ENCODE measurements at regions not wholly inside any gene's neighbourhood (a gene's known extent, or its start where the extent isn't known, plus 50 kb on each side); places are given as distances from the start of the nearest gene placed in this dataset.

- Histone ChIP-seq H3K4me2 (ENCODE audit: insufficient read depth, low read length) (no peak overlapping the region), H3K9me3 (replicated peaks; ENCODE audit: control insufficient read depth, insufficient read depth, low read length) (no peaks in the 10 kb centered on the region), H3K9me1 (replicated peaks; ENCODE audit: control insufficient read depth, extremely low read depth, insufficient read depth, low read length) (no peaks in the 10 kb centered on the region), H3K4me1 (ENCODE audit: control insufficient read depth, extremely low read depth, insufficient read depth, low read length) (peaks cover 11% of the 10 kb centered on the region), H2AFZ (ENCODE audit: low read depth, low read length) (no peak overlapping the region), H4K20me1 (replicated peaks; ENCODE audit: control insufficient read depth, extremely low read depth, insufficient read depth, low read length) (no peaks in the 10 kb centered on the region), H3K4me3 (replicated peaks in 1 of 3; ENCODE audit: insufficient read depth in 1 of 3, low read depth in 1 of 3, low read length in 3 of 3) (no peak overlapping the region), H3K36me3 (ENCODE audit: control insufficient read depth in 2 of 2, extremely low read depth in 1 of 2, insufficient read depth in 2 of 2, low read length in 2 of 2) (no peaks in the 10 kb centered on the region), H3K79me2 (ENCODE audit: control insufficient read depth, insufficient read depth, low read length) (no peaks in the 10 kb centered on the region), H3K27ac (ENCODE audit: insufficient read depth, low read depth, low read length) (no peak overlapping the region), H3K27me3 (ENCODE audit: control insufficient read depth in 2 of 2, insufficient read depth in 2 of 2, low read length in 2 of 2) (peaks cover 18 to 49% of the 10 kb centered on the region in 2 experiments), H3K9ac (replicated peaks; ENCODE audit: extremely low read depth, insufficient read depth, low read length) (no peak overlapping the region)
- no TSS peak for BruUV-seq (replicated peaks)
- ChIA-PET POLR2A (no interaction called here), CTCF (no interaction called here)
- DNase-seq (ENCODE audit: low read depth, low spot score) (peak; percentile 42), FAIRE-seq (no peak)
- dilution Hi-C loops (cut with MboI; ENCODE audit: extremely low pct_ligation_motif_present, low sequenced_read_pairs), result no loop called here
- no peak for TF ChIP-seq EZH2 (IDR thresholded peaks at IDR 0.05; ENCODE audit: borderline replicate concordance, low read depth, low read length, severe bottlenecking)
- peak; percentile 6 for TF ChIP-seq JUN (IDR thresholded peaks at IDR 0.05; ENCODE audit: borderline replicate concordance, insufficient read depth, insufficient read length, low read depth)
- TF ChIP-seq POLR2A (IDR thresholded peaks at IDR 0.05; ENCODE audit: low read depth, low read length), result no peak
- intact Hi-C loops (cut with micrococcal nuclease), result loop anchor here (5.0 kb wide), 1 partner anchor 151 kb away; no protein-coding TSS in a partner anchor
Observed at GRCh38 chr4:41432881-41433280, 105.1 kb upstream of the LIMCH1 start.

GRCh38 chr4:41433361-41433760 lies 104.6 kb upstream of the LIMCH1 start:
- no peak overlapping the region for H3K4me3 ChIP-seq (replicated peaks in 1 of 3; ENCODE audit: insufficient read depth in 1 of 3, low read depth in 1 of 3, low read length in 3 of 3)
- H3K4me1 ChIP-seq (ENCODE audit: control insufficient read depth, extremely low read depth, insufficient read depth, low read length), result peaks cover 7% of the 10 kb centered on the region
- CTCF ChIA-PET, result interaction anchor here (0.7 kb wide), 1 partner anchor 153 kb away, joined by 3 read pairs; no protein-coding TSS in a partner anchor
- no peak overlapping the region for H3K4me2 ChIP-seq (ENCODE audit: insufficient read depth, low read length)
- no peak overlapping the region for H3K27ac ChIP-seq (ENCODE audit: insufficient read depth, low read depth, low read length)
- no peaks in the 10 kb centered on the region for H4K20me1 ChIP-seq (replicated peaks; ENCODE audit: control insufficient read depth, extremely low read depth, insufficient read depth, low read length)
- no peak for FAIRE-seq
- no peak for DNase-seq (ENCODE audit: low read depth, low spot score)
- H3K27me3 ChIP-seq (ENCODE audit: control insufficient read depth in 2 of 2, insufficient read depth in 2 of 2, low read length in 2 of 2), result peaks cover 18 to 51% of the 10 kb centered on the region in 2 experiments
- BruUV-seq (replicated peaks), result no TSS peak
- H3K9me1 ChIP-seq (replicated peaks; ENCODE audit: control insufficient read depth, extremely low read depth, insufficient read depth, low read length), result no peaks in the 10 kb centered on the region
- intact Hi-C loops (cut with micrococcal nuclease), result loop anchor here (5.0 kb wide), 1 partner anchor 151 kb away; no protein-coding TSS in a partner anchor
- H3K9me3 ChIP-seq (replicated peaks; ENCODE audit: control insufficient read depth, insufficient read depth, low read length), result no peaks in the 10 kb centered on the region
- dilution Hi-C loops (cut with MboI; ENCODE audit: extremely low pct_ligation_motif_present, low sequenced_read_pairs), result no loop called here
- TF ChIP-seq MYC (IDR thresholded peaks at IDR 0.05; ENCODE audit: low read depth, low read length) (no peak), FOS (IDR thresholded peaks at IDR 0.05; ENCODE audit: borderline replicate concordance, insufficient read depth, low read length) (no peak), POLR2A (IDR thresholded peaks at IDR 0.05; ENCODE audit: low read depth, low read length) (no peak), EZH2 (IDR thresholded peaks at IDR 0.05; ENCODE audit: borderline replicate concordance, low read depth, low read length, severe bottlenecking) (no peak), GATA2 (IDR thresholded peaks at IDR 0.05; ENCODE audit: insufficient read depth, insufficient read length, low read depth, low read length) (no peak), JUN (IDR thresholded peaks at IDR 0.05; ENCODE audit: borderline replicate concordance, insufficient read depth, insufficient read length, low read depth) (no peak), POLR2AphosphoS5 (IDR thresholded peaks at IDR 0.05; ENCODE audit: insufficient read depth, low read depth, low read length) (no peak)
- TF ChIP-seq, protein P1, sequence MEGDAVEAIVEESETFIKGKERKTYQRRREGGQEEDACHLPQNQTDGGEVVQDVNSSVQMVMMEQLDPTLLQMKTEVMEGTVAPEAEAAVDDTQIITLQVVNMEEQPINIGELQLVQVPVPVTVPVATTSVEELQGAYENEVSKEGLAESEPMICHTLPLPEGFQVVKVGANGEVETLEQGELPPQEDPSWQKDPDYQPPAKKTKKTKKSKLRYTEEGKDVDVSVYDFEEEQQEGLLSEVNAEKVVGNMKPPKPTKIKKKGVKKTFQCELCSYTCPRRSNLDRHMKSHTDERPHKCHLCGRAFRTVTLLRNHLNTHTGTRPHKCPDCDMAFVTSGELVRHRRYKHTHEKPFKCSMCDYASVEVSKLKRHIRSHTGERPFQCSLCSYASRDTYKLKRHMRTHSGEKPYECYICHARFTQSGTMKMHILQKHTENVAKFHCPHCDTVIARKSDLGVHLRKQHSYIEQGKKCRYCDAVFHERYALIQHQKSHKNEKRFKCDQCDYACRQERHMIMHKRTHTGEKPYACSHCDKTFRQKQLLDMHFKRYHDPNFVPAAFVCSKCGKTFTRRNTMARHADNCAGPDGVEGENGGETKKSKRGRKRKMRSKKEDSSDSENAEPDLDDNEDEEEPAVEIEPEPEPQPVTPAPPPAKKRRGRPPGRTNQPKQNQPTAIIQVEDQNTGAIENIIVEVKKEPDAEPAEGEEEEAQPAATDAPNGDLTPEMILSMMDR (IDR thresholded peaks at IDR 0.05; ENCODE audit: extremely low read depth in 1 of 2, insufficient read depth in 1 of 2, low read depth in 1 of 2, low read length in 2 of 2), result no peak
- TF ChIP-seq, protein P2, sequence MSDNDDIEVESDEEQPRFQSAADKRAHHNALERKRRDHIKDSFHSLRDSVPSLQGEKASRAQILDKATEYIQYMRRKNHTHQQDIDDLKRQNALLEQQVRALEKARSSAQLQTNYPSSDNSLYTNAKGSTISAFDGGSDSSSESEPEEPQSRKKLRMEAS (IDR thresholded peaks at IDR 0.05; ENCODE audit: insufficient read depth, insufficient read length), result no peak
- H2AFZ ChIP-seq (ENCODE audit: low read depth, low read length), result no peak overlapping the region
- no peaks in the 10 kb centered on the region for H3K36me3 ChIP-seq (ENCODE audit: control insufficient read depth in 2 of 2, extremely low read depth in 1 of 2, insufficient read depth in 2 of 2, low read length in 2 of 2)
- no peaks in the 10 kb centered on the region for H3K79me2 ChIP-seq (ENCODE audit: control insufficient read depth, insufficient read depth, low read length)
- POLR2A ChIA-PET, result no interaction called here
- no peak overlapping the region for H3K9ac ChIP-seq (replicated peaks; ENCODE audit: extremely low read depth, insufficient read depth, low read length)

Data from endothelial cell of umbilical vein (primary cell).